ENCODE measurements at regions not wholly inside any gene's neighbourhood (a gene's known extent, or its start where the extent isn't known, plus 50 kb on each side); places are given as distances from the start of the nearest gene placed in this dataset.

- no peak for TF ChIP-seq POLR2AphosphoS5 (IDR thresholded peaks at IDR 0.05; ENCODE audit: low read depth, low read length)
- no peak for TF ChIP-seq SIN3A (IDR thresholded peaks at IDR 0.05; ENCODE audit: borderline replicate concordance, insufficient read depth, low read length)
- no peak for TF ChIP-seq REST (IDR thresholded peaks at IDR 0.05; ENCODE audit: insufficient read depth in 1 of 2, low read depth in 2 of 2, low read length in 2 of 2)
- TF ChIP-seq TAF1 (IDR thresholded peaks at IDR 0.05; ENCODE audit: borderline replicate concordance, insufficient read depth, low read length): no peak
These were observed 294.3 kb downstream of the RPS24 start for GRCh38 chr10:78327778-78328591.
